ENCODE measurements at regions not wholly inside any gene's neighbourhood (a gene's known extent, or its start where the extent isn't known, plus 50 kb on each side); places are given as distances from the start of the nearest gene placed in this dataset.
A peak's percentile ranks its signal among the peaks of the same experiment; 100 is the strongest.
"Not testable (repeated sequence)": the region's sequence is repeated elsewhere in the genome, so short reads cannot be mapped to it uniquely, and the experiment has no call there.

- no peak for DNase-seq (ENCODE audit: low spot score)
Measured at GRCh38 chr9:80732506-80732905, 956.8 kb downstream of the TLE1 start.

GRCh38 chr9:80720579-80720978, 968.8 kb downstream of the TLE1 start:
- DNase-seq (ENCODE audit: low spot score): no peak

GRCh38 chr9:80707120-80707519, 982.2 kb downstream of the TLE1 start:
- DNase-seq (ENCODE audit: low spot score): peak; percentile 46

GRCh38 chr9:80701061-80701460, 988.3 kb downstream of the TLE1 start:
- no peak for DNase-seq (ENCODE audit: low spot score)

GRCh38 chr9:80699511-80699998, 989.8 kb downstream of the TLE1 start:
- DNase-seq (ENCODE audit: low spot score): peak; percentile 94

GRCh38 chr9:80698725-80699410, 990.5 kb downstream of the TLE1 start:
- DNase-seq (ENCODE audit: low spot score): no peak

GRCh38 chr9:80692751-80693150, 996.6 kb downstream of the TLE1 start:
- DNase-seq (ENCODE audit: low spot score): no peak

GRCh38 chr9:80691229-80691628, 998.1 kb downstream of the TLE1 start:
- no peak for DNase-seq (ENCODE audit: low spot score)

- DNase-seq (ENCODE audit: low spot score): no peak
Measured at GRCh38 chr9:80690349-80690939, 998.9 kb downstream of the TLE1 start.

- DNase-seq (ENCODE audit: low spot score): no peak
Measured at GRCh38 chr9:80679916-80680315, 1009.4 kb downstream of the TLE1 start.

GRCh38 chr9:80678906-80679305, 1010.4 kb downstream of the TLE1 start:
- no peak for DNase-seq (ENCODE audit: low spot score)

GRCh38 chr9:80673496-80673895, 1015.9 kb downstream of the TLE1 start:
- no peak for DNase-seq (ENCODE audit: low spot score)

- DNase-seq (ENCODE audit: low spot score): no peak
Measured at GRCh38 chr9:80665479-80665878, 1023.9 kb downstream of the TLE1 start.

GRCh38 chr9:80664327-80665210, 1024.8 kb downstream of the TLE1 start:
- peak; percentile 46 for DNase-seq (ENCODE audit: low spot score)

- DNase-seq (ENCODE audit: low spot score): not testable (repeated sequence)
Measured at GRCh38 chr9:80659751-80660150, 1029.6 kb downstream of the TLE1 start.

GRCh38 chr9:80651044-80651443, 1038.3 kb downstream of the TLE1 start:
- no peak for DNase-seq (ENCODE audit: low spot score)

- DNase-seq (ENCODE audit: low spot score): no peak
Measured at GRCh38 chr9:80649496-80649895, 1039.9 kb downstream of the TLE1 start.

- no peak for DNase-seq (ENCODE audit: low spot score)
Measured at GRCh38 chr9:80649001-80649420, 1040.3 kb downstream of the TLE1 start.

GRCh38 chr9:80648336-80648735, 1041.0 kb downstream of the TLE1 start:
- peak; percentile 48 for DNase-seq (ENCODE audit: low spot score)

GRCh38 chr9:80646211-80646610, 1043.1 kb downstream of the TLE1 start:
- no peak for DNase-seq (ENCODE audit: low spot score)

GRCh38 chr9:80644044-80644443, 1045.3 kb downstream of the TLE1 start:
- DNase-seq (ENCODE audit: low spot score): no peak

GRCh38 chr9:80635065-80635464, 1054.3 kb downstream of the TLE1 start:
- no peak for DNase-seq (ENCODE audit: low spot score)

GRCh38 chr9:80632041-80632440, 1057.3 kb downstream of the TLE1 start:
- no peak for DNase-seq (ENCODE audit: low spot score)
